HG03097 (cell line): ENCODE measurements at regions not wholly inside any gene's neighbourhood (a gene's known extent, or its start where the extent isn't known, plus 50 kb on each side); places are given as distances from the start of the nearest gene placed in this dataset.
"Not testable (repeated sequence)": the region's sequence is repeated elsewhere in the genome, so short reads cannot be mapped to it uniquely, and the experiment has no call there.

Experiments
- ATAC-seq: cut with Tn5 transposase; IDR thresholded peaks from one replicate; pipeline ENCODE4 v1.9.1; 2021; ENCODE audit not compliant: unreplicated experiment, low FRiP score

- ATAC-seq = no peak
These were observed 129.5 kb upstream of the NYAP2 start for GRCh38 chr2:225270053-225270452.

- no peak for ATAC-seq
These were observed 145.1 kb upstream of the NYAP2 start for GRCh38 chr2:225254363-225254762.

- no peak for ATAC-seq
These were observed 154.6 kb upstream of the NYAP2 start for GRCh38 chr2:225244933-225245332.

- peak; percentile 75 for ATAC-seq
These were observed 162.7 kb upstream of the NYAP2 start for GRCh38 chr2:225236769-225237323.

GRCh38 chr2:225233234-225233633 lies 166.3 kb upstream of the NYAP2 start:
- no peak for ATAC-seq

GRCh38 chr2:225231900-225232299 lies 167.6 kb upstream of the NYAP2 start:
- no peak for ATAC-seq

GRCh38 chr2:225229346-225229745 lies 170.2 kb upstream of the NYAP2 start:
- not testable (repeated sequence) for ATAC-seq

GRCh38 chr2:225226441-225226840 lies 173.1 kb upstream of the NYAP2 start:
- no peak for ATAC-seq

GRCh38 chr2:225223301-225223700 lies 176.2 kb upstream of the NYAP2 start:
- ATAC-seq = no peak

- no peak for ATAC-seq
These were observed 165.2 kb upstream of the DOCK10 start for GRCh38 chr2:225207471-225207870.

GRCh38 chr2:225207043-225207442 lies 164.8 kb upstream of the DOCK10 start:
- no peak for ATAC-seq

- no peak for ATAC-seq
These were observed 154.3 kb upstream of the DOCK10 start for GRCh38 chr2:225196579-225196978.

GRCh38 chr2:225192869-225193268 lies 150.6 kb upstream of the DOCK10 start:
- no peak for ATAC-seq

- ATAC-seq = no peak
These were observed 148.7 kb upstream of the DOCK10 start for GRCh38 chr2:225190987-225191386.

- ATAC-seq = no peak
These were observed 142.7 kb upstream of the DOCK10 start for GRCh38 chr2:225184948-225185347.

GRCh38 chr2:225182126-225182525 lies 139.9 kb upstream of the DOCK10 start:
- no peak for ATAC-seq

GRCh38 chr2:225177098-225177497 lies 134.8 kb upstream of the DOCK10 start:
- no peak for ATAC-seq

GRCh38 chr2:225173909-225174308 lies 131.6 kb upstream of the DOCK10 start:
- ATAC-seq = no peak

GRCh38 chr2:225171350-225171749 lies 129.1 kb upstream of the DOCK10 start:
- ATAC-seq = no peak

GRCh38 chr2:225170162-225170561 lies 127.9 kb upstream of the DOCK10 start:
- no peak for ATAC-seq

- ATAC-seq = no peak
These were observed 127.1 kb upstream of the DOCK10 start for GRCh38 chr2:225169396-225169795.

GRCh38 chr2:225165052-225165451 lies 122.8 kb upstream of the DOCK10 start:
- ATAC-seq = no peak

GRCh38 chr2:225164401-225165050 lies 122.3 kb upstream of the DOCK10 start:
- ATAC-seq = no peak
